ENCODE measurements at regions not wholly inside any gene's neighbourhood (a gene's known extent, or its start where the extent isn't known, plus 50 kb on each side); places are given as distances from the start of the nearest gene placed in this dataset.

DNA sequence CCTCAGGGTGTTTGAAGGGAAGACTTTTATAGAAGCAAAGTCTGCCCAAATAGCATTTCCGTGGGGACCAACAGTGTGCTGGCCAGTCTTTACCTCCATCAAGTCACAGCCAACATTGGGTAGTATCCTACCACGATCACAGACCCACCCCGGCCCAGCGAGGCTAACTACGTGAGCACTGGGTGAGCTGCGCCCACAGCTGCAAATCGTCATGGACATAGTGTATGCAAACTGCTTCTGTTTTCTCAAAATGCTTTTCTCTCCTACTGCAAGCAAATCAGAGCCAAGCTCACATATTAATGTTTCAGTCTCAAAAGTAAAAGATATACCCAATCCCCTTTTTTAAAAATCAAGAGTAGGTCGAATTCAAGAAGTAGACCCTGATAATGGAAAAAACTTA is 592.8 kb upstream of the CDH4 start:
- DNase-seq, result no peak

DNA sequence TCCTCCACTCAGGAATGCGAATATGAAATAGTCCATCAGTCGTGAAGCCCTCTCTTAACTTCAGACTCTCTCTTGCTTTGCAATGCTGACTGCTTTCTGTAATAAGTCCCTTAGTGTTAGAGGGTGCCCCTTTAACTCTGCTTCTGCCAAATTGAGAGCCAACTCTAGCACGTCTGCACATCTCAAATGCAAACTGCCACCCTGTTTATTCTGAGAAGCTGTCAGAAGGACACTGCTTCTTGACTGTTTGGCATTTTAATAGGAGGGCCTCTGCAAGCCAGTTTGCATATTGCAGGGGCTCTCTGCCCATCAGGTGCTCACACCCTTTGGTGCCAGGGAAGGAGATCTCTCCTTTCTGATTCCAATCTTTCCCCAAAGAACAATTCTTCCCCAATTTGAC is 589.8 kb upstream of the CDH4 start:
- no peak for DNase-seq

DNA sequence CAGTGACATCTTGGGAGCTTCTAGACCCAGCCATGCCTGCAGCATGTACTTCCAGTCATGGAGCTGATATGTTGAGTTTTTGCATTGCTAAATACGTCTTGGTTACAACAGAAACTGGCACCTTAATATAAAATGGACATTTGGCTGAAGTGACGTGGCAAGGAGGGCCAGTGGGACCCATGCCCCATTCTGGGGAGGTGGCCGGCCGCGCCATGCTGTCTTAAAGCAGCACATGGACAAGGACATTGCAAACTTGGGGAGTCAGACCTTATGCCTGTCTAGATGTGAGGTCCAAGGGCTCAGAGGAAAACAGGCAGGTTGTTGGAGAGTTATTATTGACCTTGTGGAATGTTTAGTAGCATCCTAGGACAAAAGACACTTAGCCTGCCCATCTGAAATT is 588.0 kb upstream of the CDH4 start:
- DNase-seq, result no peak

DNA sequence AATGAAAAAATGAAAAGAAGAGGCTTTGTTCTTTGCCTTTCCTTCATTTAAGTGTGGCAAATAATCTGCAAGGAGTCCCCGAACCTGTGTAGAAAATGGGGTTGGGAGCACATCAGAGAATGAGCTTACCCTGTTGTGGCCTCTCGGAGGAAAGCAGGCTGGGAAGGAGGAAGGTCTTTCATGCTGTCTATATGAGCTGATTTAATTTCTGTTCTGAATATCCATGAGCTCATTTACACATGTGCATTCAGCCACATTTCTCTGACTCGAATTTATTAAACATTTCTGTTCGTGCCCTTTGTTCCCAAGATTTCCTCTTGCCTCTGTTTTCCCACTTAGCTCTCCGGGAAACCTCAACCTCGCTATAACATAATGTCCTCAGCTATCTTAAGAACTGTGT is 584.4 kb upstream of the CDH4 start:
- DNase-seq, result no peak

DNA sequence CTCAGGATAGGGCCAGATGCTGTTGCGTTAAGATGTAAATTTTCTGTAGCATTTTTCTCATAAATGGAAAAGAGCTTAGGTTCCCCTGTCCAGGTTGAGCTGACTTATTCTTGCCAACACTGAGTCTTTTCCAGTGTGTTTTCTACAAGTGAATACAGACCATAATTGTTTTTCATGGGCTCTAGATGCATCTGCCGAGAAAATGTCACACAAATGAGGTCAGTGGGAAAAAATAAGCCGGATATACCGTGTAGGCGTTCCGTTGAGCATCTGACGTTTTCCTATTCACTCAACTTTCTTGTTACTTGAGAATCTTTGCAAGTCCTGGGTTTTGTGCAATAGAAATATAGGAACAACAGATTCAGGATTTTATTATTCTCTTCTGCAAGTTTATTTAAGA is 582.9 kb upstream of the CDH4 start:
- DNase-seq, result no peak

DNA sequence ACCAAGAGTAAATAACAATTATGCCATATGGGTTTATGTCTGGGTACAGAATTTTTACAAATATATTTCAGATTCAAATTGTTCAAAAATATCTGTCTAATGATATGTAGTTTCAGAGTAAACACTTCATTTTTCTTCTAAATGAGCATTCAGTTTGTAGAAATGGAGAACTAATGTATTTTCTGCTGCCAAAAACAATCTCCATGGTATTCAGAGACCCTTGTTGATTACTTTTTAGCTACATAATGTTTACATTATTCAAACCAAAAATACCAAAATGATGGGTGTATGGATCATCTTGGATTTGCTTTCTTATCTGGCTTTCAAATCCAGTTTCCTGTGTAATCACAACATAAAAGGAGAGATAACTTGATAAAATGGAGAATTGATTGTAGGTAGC is 576.0 kb upstream of the CDH4 start:
- no peak for DNase-seq

DNA sequence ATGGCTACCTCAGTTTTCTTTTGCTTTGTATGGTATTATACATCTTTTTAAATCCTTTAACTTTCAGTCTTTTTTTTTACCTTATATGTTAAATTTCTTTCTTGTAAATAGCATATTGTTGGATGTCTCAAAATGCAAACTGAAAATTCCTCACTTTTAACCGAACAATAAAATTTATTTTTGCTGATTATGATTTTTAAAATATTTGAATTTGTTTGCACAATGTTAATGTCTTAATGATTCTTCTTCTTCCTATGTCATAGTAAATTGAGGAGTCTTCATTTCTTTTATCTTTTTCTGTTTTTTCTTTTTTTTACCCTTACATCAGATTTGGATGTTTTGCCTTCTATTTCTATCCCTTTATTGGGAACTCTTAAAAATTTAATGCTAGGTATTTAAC is 574.2 kb upstream of the CDH4 start:
- DNase-seq, result no peak

DNA sequence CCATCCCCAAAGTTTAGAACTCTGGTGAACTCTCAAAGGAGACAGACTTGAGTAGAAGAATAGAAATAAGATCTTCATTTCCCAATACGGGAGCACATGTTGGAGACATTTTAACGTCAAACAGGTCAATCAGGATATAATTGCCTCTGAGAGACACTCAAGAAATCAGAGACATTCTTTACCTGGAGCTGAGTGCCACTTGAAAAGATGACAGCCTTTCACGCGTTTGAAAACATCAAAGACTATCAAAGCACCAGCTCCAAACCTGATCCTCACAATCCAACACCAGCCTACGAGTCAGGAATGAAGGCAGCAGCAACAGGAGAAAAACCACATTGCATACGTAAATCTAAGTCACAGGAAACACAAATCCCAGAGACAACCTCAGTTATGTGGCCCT is 571.5 kb upstream of the CDH4 start:
- DNase-seq, result no peak

DNA sequence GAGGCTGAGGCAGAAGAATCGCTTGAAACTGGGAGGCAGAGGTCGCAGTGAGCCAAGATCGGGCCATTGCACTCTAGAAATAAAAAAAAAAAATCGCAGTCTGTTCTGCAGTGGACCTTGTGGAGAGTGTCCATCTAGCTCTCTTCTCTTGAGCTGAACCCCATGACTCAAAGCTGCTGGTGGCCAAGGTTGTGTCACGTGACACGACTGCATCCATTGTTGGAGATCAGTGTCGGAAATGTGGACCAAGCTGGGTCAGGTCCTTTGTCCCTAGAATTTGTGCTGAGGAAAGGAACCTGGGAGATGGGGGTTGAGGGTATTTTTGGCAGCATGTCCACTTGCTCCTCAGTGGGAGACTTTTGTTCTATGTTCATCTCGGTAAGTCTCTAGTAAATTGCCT is 564.8 kb upstream of the CDH4 start:
- DNase-seq, result no peak

DNA sequence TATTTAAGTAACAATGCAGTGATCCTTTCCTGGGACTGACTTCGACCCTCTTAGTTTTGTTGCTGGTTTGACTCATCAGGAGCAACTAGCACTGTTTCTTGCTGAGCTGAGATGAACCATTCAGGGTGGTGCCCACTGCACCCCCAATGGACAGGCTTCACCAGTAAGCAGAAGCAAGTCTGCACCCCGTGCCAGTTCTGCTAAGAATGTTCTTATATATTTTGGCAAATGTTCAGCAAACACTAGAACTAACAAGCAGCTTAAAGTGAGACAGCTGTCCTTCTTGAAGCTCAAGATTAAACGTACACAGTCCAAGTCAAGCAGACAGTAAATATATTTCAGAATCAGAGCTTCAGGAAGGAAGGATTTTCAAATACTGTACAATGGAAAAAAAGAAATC is 561.3 kb upstream of the CDH4 start:
- no peak for DNase-seq

DNA sequence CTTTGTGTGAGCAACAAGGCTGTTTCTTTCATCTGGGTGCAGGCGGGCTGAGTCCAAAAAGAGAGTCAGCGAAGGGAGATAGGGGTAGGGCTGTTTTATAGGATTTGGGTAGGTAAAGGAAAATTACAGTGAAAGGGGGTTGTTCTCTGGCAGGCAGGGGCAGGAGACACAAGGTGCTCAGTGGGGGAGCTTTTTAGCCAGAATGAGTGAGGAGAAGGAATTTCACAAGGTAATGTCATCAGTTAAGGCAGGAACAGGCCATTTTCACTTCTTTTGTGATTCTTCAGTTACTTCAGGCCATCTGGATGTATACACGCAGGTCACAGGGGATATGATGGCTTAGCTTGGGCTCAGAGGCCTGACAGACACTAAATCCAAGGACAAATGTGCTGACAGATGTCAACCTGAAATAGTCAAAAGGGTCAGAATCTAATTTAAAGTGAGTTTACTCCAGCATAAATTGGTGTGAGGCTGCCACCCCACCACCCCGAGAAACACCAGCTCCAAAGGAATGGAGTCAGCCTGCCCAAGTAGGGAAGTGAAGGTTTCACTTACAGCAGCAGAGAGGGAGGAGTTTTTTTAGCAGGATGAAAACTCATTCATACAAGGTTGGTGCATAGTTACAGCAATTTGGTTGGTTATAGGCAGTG is 560.0 kb upstream of the CDH4 start:
- DNase-seq, result no peak

DNA sequence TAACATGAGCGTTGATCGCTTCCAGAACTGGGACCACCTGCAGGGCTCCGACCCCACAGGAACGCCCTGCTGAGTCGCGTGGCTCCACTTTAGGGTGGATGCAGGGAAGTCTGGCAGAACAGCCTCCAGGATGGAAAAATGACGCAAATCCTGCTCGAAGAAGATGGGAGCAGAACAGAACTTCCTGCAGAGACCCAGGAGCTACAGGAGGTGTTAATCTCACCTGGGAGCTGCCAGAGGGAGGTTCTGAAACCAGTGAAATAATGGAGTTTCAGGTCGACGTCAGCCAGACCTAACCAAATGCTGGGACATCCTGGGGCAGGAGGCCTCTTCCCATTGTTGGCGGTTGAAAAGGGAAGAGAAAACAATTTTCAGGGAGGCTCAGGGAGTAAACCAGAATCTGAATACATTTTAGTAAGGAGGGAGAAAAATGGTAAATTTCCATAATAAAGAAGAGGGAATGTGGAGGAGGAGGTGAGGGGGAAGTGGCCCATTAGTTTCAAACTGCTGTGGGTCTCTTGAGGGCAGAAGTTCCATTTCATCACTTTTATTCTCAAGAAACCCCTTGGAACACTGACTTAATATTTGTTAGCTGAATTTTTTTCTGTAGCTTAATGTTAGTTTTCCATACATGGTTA is 558.4 kb upstream of the CDH4 start:
- DNase-seq, result no peak

DNA sequence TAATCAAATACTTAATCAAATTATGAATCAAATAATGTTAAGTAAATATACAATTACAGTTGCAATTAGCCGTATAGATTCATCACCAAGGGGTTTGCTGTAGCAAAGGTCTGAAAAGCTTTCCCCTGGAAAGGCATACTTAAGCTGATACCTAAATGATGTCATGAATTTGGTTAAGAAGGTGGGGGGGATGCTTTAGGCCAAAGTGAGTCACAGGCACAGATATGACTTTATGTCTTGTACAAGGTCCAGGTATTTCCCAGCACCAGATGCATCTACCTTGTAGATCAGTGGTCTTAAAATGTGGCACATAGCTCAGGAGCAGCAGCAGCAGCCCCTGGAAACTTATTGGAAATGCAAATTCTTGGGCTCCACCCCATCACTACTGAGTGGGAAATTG is 557.3 kb upstream of the CDH4 start:
- no peak for DNase-seq

DNA sequence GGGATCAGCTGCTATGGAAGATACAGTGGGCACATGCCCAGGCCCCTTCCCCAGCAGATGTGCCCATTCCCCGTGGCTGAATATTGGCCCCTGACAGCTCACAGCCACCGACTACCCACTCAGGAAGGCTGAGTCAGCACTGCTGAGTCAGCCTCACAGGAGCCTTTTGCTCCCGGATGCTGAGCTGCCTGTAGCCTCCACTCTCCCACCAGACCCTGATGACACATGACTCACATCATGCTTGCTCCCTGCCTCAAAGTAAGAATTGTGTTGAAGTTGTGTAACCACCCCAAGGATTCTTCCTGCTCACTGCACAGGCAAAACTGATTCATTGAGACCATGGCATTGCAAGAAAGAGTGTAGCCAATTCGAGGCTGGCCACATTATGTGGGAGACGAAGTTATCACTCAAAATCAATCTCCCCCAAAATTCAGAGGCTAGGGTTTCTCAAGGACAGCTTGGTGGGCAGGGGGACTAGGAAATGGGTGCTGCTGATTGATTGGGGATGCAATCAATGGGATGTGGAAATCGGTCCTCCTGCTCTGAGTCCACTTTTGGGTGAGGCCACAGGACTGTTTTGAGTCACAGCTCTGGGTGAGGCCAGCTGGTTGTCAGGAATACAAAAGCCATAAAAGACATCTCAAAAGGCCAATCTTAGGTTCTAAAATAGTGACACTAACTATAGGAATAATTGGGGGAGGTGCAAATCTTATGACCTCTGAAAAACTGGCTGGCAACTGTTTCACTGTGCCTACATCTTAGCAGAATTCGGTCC is 556.6 kb upstream of the CDH4 start:
- DNase-seq, result peak; percentile 7

DNA sequence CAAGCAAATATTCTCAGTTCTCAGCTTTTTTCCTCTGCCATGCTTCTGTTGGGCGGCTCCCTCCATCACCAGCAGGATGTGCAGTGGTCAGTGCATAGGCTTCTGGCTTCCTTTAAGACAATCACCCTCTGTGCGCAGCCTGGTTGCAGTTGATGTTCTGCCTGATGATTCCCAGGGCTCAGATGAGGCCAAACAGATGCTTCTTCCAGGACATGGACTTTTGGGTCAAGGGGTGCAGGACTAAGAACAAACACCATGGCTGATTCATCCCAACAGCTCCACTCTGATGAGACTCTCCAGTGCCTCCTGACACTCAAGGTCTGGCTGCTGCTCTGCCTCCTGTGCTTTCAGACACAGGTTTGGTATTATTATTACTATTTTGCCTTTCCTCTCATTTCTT is 554.8 kb upstream of the CDH4 start:
- DNase-seq, result no peak

DNA sequence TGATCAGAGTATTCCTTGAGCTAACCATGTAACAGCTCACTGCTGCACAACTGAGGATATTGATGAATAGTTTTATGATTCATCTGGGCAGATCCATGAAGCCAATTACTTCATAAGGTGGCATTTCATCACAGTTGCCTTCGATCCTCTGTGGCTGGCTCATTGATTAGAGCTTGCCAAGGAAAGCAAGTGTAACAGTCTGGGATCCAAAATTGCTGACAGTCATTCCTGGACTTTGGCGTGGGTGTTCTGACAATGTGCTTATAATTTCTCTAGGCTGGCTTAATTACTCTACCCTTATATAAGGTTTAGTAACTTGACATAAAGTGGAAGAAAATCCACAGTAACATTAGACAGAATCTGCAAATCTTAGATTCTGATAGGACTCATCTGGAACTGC is 551.3 kb upstream of the CDH4 start:
- no peak for DNase-seq

DNA sequence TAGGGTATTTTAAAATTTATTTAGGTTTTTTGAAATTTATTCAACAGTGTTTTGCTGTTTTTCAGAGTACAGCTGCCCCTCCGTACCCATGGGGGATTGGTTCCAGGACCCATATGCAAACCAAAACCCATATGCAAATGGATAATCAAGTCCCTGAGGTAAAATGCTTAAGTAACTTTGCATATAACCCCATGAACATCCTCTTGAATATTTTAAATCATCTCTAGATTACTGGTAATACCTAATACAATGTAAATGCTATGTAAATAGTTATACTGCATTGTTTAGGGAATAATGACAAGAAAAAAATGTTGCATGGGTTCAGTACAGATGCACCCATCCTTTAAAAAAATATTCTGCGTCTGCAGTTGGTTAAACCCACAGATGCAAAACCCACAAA is 547.9 kb upstream of the CDH4 start:
- DNase-seq, result no peak

DNA sequence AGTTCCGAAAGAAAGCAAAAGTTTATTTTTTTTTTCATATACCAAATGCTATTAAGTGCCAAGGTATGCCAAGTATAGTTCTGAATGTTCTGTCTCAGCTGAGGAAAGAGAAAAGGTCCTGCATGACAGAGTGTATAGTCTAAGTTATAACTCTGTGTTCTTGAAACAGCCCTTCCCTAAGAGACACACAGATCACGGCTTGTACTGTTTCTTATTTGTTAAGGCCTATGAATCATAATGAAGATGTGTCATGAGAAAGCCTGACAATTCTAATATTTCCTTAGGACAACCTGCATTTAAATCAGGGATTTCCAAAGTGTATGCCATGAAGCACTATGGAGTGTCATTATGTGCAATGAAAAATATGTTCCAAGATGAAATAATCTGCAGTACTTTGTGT is 538.7 kb upstream of the CDH4 start:
- DNase-seq, result no peak

DNA sequence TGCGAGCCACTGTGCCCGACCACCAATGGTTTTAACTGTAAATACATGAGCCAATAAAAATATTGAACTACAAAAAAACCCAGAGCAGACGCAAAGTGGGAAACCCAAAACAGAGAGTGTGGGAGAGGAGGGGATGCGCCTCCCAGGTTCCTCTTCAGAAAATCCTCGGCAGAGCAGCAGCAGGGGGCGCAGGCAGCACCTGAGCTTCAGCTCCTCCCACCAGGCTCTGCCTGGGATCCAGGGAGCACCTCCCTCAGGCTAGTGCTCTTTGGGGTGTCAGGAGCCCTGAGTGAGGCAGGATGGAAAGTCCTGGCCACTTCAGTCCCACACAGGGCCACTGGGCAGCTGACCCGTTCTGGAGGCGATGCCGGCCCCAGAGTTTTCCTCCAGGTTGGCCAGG is 536.9 kb upstream of the CDH4 start:
- DNase-seq, result no peak

DNA sequence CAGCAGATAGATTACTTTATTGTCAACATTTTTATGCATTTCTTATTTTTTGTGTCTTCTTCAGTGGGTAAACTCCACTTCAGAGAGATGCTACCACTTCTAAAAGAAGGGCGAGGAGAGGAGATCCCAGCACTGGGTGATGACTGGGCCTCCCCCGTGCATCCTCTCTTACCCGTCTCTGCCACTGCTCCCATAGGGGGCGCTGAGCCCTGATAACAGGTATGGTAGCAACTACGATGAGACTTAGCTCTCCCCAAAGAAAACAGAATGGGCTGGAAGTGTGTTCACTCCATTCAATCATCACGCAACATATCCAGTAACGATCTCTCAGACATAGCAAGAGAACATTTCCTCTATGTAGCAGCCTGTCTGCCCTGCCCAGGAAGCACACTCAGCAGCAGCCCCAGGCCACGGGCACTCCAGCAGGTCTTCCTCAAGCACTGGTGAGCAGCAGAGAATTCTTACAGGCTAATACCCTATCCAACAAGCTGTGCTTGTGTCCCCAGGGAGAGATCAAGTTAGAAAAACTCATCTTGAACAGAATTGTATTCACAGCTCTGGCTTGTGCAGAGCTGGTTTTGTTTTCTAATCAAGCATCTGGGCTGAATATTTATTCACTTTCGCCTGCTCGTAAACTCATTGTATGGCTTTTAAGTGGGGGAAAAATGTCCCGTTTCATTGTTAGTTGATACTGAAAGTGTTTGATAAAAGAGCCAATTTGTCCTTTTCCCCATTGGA is 533.1 kb upstream of the CDH4 start:
- no peak for DNase-seq

DNA sequence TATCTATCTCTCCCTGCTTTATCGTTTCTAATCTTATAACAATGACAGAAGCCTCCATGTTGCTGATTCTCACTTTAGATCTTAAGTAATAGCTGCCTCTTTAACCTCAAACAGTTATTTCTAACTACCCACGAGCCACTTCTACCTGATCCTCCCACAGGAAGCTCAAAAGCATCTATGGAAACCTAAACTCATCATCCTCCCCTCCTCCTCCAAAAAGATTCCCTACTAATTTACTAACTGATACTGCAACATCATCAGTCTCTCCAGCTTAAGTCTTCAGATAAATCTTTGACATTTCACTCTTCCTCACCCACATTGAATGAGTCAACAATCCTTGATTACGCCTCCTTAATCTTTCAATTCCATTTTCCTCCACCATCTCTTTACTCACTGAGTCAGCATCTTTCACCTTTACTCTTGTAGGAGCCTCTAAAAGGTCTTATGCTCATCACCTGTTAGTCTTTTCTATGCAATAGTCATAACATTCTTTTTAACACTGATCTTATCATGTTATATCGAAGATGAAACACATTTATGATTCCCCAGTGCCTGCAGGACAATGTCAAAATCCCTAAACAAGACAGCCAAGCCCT is 526.7 kb upstream of the CDH4 start:
- no peak for DNase-seq

DNA sequence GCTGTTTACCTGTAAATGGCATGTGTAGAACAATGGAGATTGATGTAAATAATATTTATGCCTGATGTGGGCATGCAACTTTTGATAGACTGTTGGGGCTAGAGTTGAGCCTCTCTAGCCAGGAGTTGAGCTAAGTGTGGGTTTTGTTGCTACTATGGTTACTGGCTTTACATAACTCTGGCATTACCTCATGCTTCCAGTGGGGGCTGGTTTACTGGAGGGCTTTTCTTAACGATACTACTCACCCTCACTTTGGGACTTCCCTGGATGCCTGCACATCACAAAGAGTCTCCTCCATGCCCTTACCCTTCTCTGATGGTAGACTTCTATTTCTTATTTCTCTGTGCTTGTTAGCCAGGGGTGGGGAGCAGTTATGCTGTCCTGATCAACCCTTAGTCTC is 524.6 kb upstream of the CDH4 start:
- DNase-seq, result no peak

DNA sequence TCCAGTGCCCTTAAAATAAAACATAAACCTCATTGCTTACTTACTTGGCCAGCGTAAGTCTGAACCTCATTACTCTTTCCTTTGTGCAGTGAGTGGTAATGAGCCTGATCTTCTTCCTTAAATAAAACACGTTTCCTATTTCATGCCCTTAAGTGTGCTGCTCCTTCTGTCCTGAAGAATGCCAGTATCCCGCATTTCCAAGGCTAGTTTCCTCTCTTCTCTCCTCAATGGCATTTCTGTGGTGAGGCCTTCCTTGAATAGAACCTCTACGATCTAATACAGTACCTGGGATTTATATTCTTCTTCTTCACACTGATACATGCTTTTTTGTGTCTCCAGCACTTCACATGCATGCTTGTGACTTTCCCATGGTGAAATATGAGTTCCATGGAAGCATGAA is 523.4 kb upstream of the CDH4 start:
- DNase-seq, result no peak
